Transverse colon (tissue), 4 donors: ENCODE measurements at regions not wholly inside any gene's neighbourhood (a gene's known extent, or its start where the extent isn't known, plus 50 kb on each side); places are given as distances from the start of the nearest gene placed in this dataset.

ENCODE experiments used
- DNase-seq: peaks from one replicate; pipeline ENCODE4 v3.0.0-alpha.2; 2019
- H3K27ac ChIP-seq, 4 donors: fragments of 200-600 bp; sonication (generic); 2 replicates each; pipeline ENCODE4 v1.5.1; 2016 to 2018; ENCODE audit warnings: inconsistent platforms in 4 of 4
- H3K27me3 ChIP-seq: fragments of 200-600 bp; sonication (generic); 2 replicates; pipeline ENCODE4 v1.5.1; 2017; ENCODE audit warnings: inconsistent platforms
- H3K36me3 ChIP-seq, 4 donors: fragments of 200-600 bp; sonication (generic); 2 replicates each; pipeline ENCODE4 v1.5.1; 2017 to 2019; ENCODE audit warnings: inconsistent platforms in 4 of 4
- H3K4me1 ChIP-seq, 4 donors: fragments of 200-600 bp; sonication (generic); 2 replicates each; pipeline ENCODE4 v1.5.1; 2017 to 2020; ENCODE audit warnings: inconsistent platforms in 4 of 4
- H3K4me3 ChIP-seq, 4 donors: fragments of 200-600 bp; sonication (generic); 1 replicate in 1 of 4; 2 replicates in 3 of 4; pipeline versions ENCODE4 v1.5.1 to v1.6.1; 2017 to 2019; ENCODE audit warnings: inconsistent platforms in 4 of 4
- H3K9me3 ChIP-seq, 2 donors: fragments of 200-600 bp; sonication (generic); 2 replicates each; pipeline ENCODE4 v1.5.1; 2017 to 2019; ENCODE audit warnings: inconsistent platforms in 2 of 2
- CTCF ChIP-seq, 5 experiments: fragments of 200-600 bp in 3 of 5; fragments of 450-650 bp in 2 of 5; sonication (generic) in 3 of 5; IDR thresholded peaks; 1 replicate in 2 of 5; 2 replicates in 3 of 5; pipeline ENCODE4 v1.5.1; 2016 to 2017; ENCODE audit warnings: antibody characterized with exemption in 5 of 5, inconsistent platforms in 3 of 5, mild to moderate bottlenecking in 2 of 5, moderate library complexity in 1 of 5
- EP300 ChIP-seq: sonication (generic); formaldehyde crosslinking; IDR thresholded peaks from one replicate; pipeline ENCODE4 v1.6.1; 2017; ENCODE audit warnings: antibody characterized with exemption, low read depth
- POLR2A ChIP-seq: fragments of 450-650 bp; IDR thresholded peaks from one replicate; pipeline ENCODE4 v1.6.1; 2016; ENCODE audit warnings: antibody characterized with exemption, mild to moderate bottlenecking, moderate library complexity
- POLR2AphosphoS5 ChIP-seq, 3 donors: sonication (generic); formaldehyde crosslinking; IDR thresholded peaks; one replicate each; pipeline ENCODE4 v1.6.1; 2016; ENCODE audit warnings: antibody characterized with exemption in 3 of 3
- WGBS, 2 donors: methylation state at CpG; one replicate each; pipeline ENCODE4 v1.1.5; 2018; ENCODE audit warnings: low coverage in 1 of 2; 5-methylcytosine and 5-hydroxymethylcytosine counted together
- in situ Hi-C, 4 donors: fragments of 200-750 bp; cut with MboI; loops; one replicate each; pipeline versions ENCODE4 v1.15.0 to v1.15.1; 2017; ENCODE audit warnings: low sequenced_read_pairs in 3 of 4, low pct_ligation_motif_present in 1 of 4, low pct_unique_long_range_greater_than_20kb in 1 of 4
- intact Hi-C: fragments of 100-400 bp; cut with DNase I; formaldehyde crosslinking; loops from one replicate; pipeline ENCODE4 v1.15.1; 2023; ENCODE audit warnings: low total_unique reads

DNA sequence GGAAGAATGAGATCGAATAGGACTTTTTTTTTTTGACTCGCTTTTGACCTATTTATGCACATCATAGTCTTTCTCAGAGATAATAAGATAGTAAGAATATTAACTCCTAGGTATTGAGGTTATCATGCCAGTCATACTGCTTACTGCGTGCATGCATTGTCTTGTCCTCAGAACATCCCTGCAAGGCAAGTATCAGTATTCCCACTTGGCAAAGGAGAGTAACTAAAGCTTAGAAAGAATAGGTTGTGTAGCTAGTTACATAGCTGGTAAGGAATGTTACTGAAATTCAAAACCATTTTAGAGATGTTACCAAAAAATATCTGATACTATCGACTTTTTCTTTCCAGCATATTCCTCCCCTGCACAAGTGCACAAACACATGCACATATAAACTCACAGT is 296.1 kb upstream of the CLINT1 start:
- H3K4me3 ChIP-seq = no peak overlapping the region
- in situ Hi-C loops = loop anchor here in 2 of 4 donors (25.0 kb wide), 1 partner anchor 957 kb away; no protein-coding TSS in a partner anchor
- no peak overlapping the region for H3K27ac ChIP-seq

DNA sequence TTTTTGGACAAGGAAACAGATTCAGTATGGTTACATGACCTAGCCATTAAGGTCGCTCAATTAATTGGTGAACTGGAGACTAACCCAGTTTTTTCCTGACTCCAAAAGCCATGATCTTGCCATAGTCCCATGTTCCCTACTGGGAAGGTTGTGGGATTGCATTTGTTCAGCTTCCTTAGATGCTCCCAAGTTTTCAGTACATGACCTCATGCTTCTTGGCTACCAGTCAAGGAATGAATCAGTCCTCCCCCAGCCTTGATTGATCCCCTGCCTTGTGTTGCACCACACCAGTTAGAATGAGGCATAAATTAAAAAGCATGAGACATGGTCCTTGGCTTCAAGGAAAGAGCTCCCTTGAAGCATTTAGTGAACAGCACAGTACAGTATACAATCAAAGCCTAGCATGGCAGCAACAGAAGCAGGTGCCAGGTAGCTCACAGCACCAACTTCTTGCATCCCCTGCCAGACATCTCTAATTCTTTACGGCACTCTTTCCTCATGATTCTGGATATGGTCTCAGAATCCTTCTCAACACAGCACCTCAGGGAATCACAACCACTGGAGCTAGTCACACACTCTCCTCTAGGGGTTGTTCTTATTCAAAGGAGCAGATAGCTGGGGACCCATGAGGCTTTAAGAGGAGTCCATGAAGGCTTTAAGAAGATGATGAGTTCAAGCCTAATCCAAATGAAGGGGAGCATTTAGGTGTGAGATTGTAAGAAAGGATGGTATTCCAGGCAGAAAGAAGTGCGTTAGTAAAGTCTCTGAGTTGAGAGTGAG is 295.5 kb upstream of the CLINT1 start:
- Histone ChIP-seq H3K4me3 (no peak overlapping the region), H3K4me1 (no peaks in the 10 kb centered on the region), H3K27ac (no peak overlapping the region), H3K27me3 (no peaks in the 10 kb centered on the region), H3K9me3 (no peaks in the 10 kb centered on the region), H3K36me3 (no peaks in the 10 kb centered on the region)
- WGBS, 2 donors = 87 to 95% methylated on average over 2 to 3 of the region's 3 CpGs
- no peak for DNase-seq
- intact Hi-C loops (no loop called here), in situ Hi-C loops (loop anchor here in 2 of 4 donors (25.0 kb wide), 1 partner anchor 958 kb away; no protein-coding TSS in a partner anchor)
- TF ChIP-seq POLR2AphosphoS5 (IDR thresholded peaks at IDR 0.05) (peak in 2 of 3 donors; percentile 39 to 64), POLR2A (no peak)

More for the DNA sequence above, 296.1 kb upstream of the CLINT1 start:
- no peak for DNase-seq
- Histone ChIP-seq H3K9me3 (no peaks in the 10 kb centered on the region), H3K4me1 (no peaks in the 10 kb centered on the region), H3K27me3 (no peaks in the 10 kb centered on the region), H3K36me3 (no peaks in the 10 kb centered on the region)
- intact Hi-C loops = no loop called here
- TF ChIP-seq EP300 (no peak), CTCF (IDR thresholded peaks at IDR 0.05) (no peak), POLR2A (no peak), POLR2AphosphoS5 (IDR thresholded peaks at IDR 0.05) (no peak)
- WGBS, 2 donors = 83 to 93% methylated on average over 4 of the region's 4 CpGs

GRCh38 chr5:158153508-158153907 is 294.6 kb upstream of the CLINT1 start:
- Histone ChIP-seq H3K27me3 (no peaks in the 10 kb centered on the region), H3K4me1 (no peaks in the 10 kb centered on the region), H3K36me3 (no peaks in the 10 kb centered on the region), H3K27ac (no peak overlapping the region), H3K4me3 (no peak overlapping the region), H3K9me3 (no peaks in the 10 kb centered on the region)
- DNase-seq = no peak
- intact Hi-C loops = no loop called here
- 33 to 50% methylated on average over 1 to 3 of the region's 3 CpGs for WGBS, 2 donors
- in situ Hi-C loops = loop anchor here in 2 of 4 donors (25.0 kb wide), 1 partner anchor 959 kb away; no protein-coding TSS in a partner anchor
- no peak for TF ChIP-seq POLR2AphosphoS5 (IDR thresholded peaks at IDR 0.05)
- no peak for TF ChIP-seq POLR2A
- TF ChIP-seq EP300 = no peak
- TF ChIP-seq CTCF (IDR thresholded peaks at IDR 0.05) = no peak

GRCh38 chr5:158152136-158152535 is 293.2 kb upstream of the CLINT1 start:
- Histone ChIP-seq H3K27me3 (no peaks in the 10 kb centered on the region), H3K4me1 (no peaks in the 10 kb centered on the region), H3K9me3 (no peaks in the 10 kb centered on the region), H3K36me3 (no peaks in the 10 kb centered on the region), H3K4me3 (no peak overlapping the region), H3K27ac (no peak overlapping the region)
- intact Hi-C loops (no loop called here), in situ Hi-C loops (loop anchor here in 2 of 4 donors (25.0 kb wide), 1 partner anchor 960 kb away; no protein-coding TSS in a partner anchor)
- 91 to 100% methylated on average over 3 of the region's 3 CpGs for WGBS, 2 donors
- DNase-seq = no peak
- TF ChIP-seq POLR2A (no peak), EP300 (no peak), CTCF (IDR thresholded peaks at IDR 0.05) (no peak), POLR2AphosphoS5 (IDR thresholded peaks at IDR 0.05) (no peak)
